AG09319 (cell line): ENCODE measurements at regions not wholly inside any gene's neighbourhood (a gene's known extent, or its start where the extent isn't known, plus 50 kb on each side); places are given as distances from the start of the nearest gene placed in this dataset.
"Not testable (repeated sequence)": the region's sequence is repeated elsewhere in the genome, so short reads cannot be mapped to it uniquely, and the experiment has no call there.

ENCODE experiments used
- DNase-seq: peaks from one replicate; pipeline ENCODE4 v3.0.0-alpha.2; 2010; ENCODE audit warnings: low read depth; ENCODE audit errors: extremely low read depth
- TF ChIP-seq, protein P1 (sequence below): IDR thresholded peaks from 2 replicates; pipeline ENCODE4 v1.5.1; 2011; ENCODE audit warnings: low read depth, mild to moderate bottlenecking, inconsistent platforms, low read length, moderate library complexity

GRCh38 chr11:71321433-71322191 lies 69.2 kb upstream of the SHANK2 start:
- no peak for DNase-seq
- TF ChIP-seq, protein P1, sequence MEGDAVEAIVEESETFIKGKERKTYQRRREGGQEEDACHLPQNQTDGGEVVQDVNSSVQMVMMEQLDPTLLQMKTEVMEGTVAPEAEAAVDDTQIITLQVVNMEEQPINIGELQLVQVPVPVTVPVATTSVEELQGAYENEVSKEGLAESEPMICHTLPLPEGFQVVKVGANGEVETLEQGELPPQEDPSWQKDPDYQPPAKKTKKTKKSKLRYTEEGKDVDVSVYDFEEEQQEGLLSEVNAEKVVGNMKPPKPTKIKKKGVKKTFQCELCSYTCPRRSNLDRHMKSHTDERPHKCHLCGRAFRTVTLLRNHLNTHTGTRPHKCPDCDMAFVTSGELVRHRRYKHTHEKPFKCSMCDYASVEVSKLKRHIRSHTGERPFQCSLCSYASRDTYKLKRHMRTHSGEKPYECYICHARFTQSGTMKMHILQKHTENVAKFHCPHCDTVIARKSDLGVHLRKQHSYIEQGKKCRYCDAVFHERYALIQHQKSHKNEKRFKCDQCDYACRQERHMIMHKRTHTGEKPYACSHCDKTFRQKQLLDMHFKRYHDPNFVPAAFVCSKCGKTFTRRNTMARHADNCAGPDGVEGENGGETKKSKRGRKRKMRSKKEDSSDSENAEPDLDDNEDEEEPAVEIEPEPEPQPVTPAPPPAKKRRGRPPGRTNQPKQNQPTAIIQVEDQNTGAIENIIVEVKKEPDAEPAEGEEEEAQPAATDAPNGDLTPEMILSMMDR: no peak

DNA sequence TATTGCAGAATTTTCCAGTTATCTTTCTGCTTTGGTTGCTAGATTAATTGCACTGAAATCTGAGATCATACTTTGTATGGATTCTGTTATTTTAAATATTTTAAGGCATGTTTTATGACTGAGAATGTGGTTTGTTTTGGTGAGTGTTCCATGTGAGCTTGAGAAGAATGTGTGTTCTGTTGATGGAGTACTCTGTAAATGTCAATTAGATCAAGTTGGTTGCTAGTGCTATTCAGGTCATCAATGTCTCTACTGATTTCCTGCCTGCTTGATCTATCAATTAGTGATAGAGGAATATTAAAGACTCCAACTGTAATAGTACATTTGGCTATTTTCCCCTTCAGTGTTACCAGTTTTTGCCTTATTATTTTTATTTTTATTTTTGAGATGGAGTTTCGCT lies 64.3 kb upstream of the SHANK2 start:
- DNase-seq: no peak
- TF ChIP-seq, protein P1: no peak

GRCh38 chr11:71312616-71313015 lies 60.2 kb upstream of the SHANK2 start:
- DNase-seq: not testable (repeated sequence)

DNA sequence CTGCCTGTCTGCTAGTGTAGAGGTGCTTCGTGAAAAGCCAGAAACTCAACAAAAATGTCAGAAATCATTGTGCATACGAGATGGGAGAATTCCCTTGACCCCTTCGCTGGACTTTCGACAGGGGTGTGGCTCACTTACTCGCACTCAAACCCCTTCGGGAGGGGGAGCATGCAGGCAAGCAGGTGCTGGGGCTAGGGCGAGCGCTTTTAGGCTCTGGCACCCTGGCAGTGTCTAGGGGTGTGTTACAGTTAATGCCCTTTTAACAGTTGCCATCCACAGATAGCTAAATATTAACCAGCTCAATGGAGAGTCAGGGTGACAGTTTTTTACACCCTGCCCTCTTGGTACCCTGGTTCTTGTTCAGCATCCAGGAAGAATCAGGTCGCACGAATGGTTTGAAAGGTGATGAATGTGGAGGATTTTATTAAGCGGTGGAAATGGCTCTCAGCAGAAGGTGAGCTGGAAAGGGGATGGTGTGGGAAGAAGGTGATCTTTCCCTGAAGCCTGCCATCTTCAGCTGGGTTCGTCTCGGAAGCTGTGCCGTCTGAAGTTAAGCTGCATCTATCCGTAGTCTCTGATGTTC lies 59.6 kb upstream of the SHANK2 start:
- TF ChIP-seq, protein P1: no peak
- DNase-seq: no peak

DNA sequence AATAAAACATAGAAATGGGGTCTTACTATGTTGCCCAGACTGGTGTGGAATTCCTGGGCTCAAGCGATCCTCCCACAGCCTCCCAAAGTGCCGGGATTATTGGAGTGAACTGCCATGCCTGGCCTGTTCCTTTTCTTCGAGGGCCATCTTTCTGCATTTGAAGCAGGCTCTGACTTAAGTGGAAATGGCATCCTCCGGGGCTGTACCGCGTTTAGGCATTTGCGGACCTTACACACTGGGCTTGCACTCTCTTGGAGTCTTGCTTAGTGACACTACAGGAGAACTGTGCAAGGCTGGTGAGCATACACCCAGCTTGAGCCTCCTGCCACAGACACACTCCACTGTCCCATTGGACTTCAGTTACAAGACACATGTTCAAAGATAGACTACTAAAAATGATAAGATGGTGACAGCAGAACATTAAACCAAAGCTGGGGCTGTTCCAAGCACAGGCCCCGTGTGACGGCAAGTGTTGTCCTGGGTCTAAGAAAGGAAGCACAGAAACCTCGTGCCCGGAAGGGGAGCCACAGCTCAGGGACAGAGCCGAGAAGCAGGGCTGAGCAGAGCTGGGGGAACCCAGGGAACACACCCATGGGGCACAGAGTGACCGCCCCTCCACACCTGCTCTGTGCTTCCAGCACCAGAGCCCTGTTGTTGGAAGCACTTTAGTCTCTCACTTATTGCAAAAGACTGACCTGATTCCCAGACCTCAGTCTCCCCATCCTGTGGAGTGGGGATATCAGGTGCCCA lies 59.0 kb upstream of the SHANK2 start:
- TF ChIP-seq, protein P1: no peak
- no peak for DNase-seq

DNA sequence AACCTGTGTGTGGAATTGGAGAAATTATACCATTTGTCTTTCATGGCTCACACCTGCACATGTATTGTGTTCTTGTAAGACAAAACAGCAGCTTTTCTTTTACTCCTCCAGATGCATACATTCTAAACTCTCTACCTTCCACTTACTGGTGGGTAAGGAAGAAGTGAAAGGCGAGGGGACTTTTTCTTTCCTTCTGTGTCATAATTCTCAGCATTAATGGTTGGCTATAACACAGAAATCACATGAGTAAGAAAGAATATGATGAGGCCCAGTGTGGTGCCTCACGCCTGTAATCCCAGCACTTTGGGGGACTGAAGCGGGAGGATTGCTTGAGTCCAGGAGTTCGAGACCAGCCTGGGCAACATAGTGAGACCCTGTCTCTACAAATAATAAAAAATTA lies 57.8 kb upstream of the SHANK2 start:
- TF ChIP-seq, protein P1: no peak
- DNase-seq: no peak

GRCh38 chr11:71309611-71310010 lies 57.2 kb upstream of the SHANK2 start:
- DNase-seq: no peak
- TF ChIP-seq, protein P1: no peak
